GM18508 (cell line): ENCODE measurements at regions not wholly inside any gene's neighbourhood (a gene's known extent, or its start where the extent isn't known, plus 50 kb on each side); places are given as distances from the start of the nearest gene placed in this dataset.
"Not testable (repeated sequence)": the region's sequence is repeated elsewhere in the genome, so short reads cannot be mapped to it uniquely, and the experiment has no call there.

ENCODE experiments used
- ATAC-seq: cut with Tn5 transposase; IDR thresholded peaks from one replicate; pipeline ENCODE4 v1.9.1; 2021; ENCODE audit warnings: moderate number of reproducible peaks; ENCODE audit not compliant: insufficient read depth, unreplicated experiment

GRCh38 chr3:4897765-4898453, 81.3 kb upstream of the BHLHE40 start:
- ATAC-seq = no peak

- ATAC-seq = peak; percentile 98
Observed at GRCh38 chr3:4898454-4899313, 80.6 kb upstream of the BHLHE40 start.

GRCh38 chr3:4899710-4900109, 79.5 kb upstream of the BHLHE40 start:
- ATAC-seq = no peak

GRCh38 chr3:4900298-4900697, 78.9 kb upstream of the BHLHE40 start:
- no peak for ATAC-seq

GRCh38 chr3:4904811-4905695, 74.2 kb upstream of the BHLHE40 start:
- ATAC-seq = no peak

GRCh38 chr3:4906107-4906621, 73.1 kb upstream of the BHLHE40 start:
- no peak for ATAC-seq

GRCh38 chr3:4907050-4907449, 72.2 kb upstream of the BHLHE40 start:
- ATAC-seq = no peak

GRCh38 chr3:4907643-4908432, 71.4 kb upstream of the BHLHE40 start:
- no peak for ATAC-seq

GRCh38 chr3:4908433-4909156, 70.6 kb upstream of the BHLHE40 start:
- ATAC-seq = no peak

- ATAC-seq = no peak
Observed at GRCh38 chr3:4914464-4914863, 64.8 kb upstream of the BHLHE40 start.

- not testable (repeated sequence) for ATAC-seq
Observed at GRCh38 chr3:4921589-4921988, 57.6 kb upstream of the BHLHE40 start.

GRCh38 chr3:4926892-4927291, 52.3 kb upstream of the BHLHE40 start:
- ATAC-seq = no peak

GRCh38 chr3:4928277-4928789, 50.9 kb upstream of the BHLHE40 start:
- no peak for ATAC-seq
